CD4-positive, alpha-beta T cell (primary cell): ENCODE measurements at regions not wholly inside any gene's neighbourhood (a gene's known extent, or its start where the extent isn't known, plus 50 kb on each side); places are given as distances from the start of the nearest gene placed in this dataset.

Experiments used
- ATAC-seq: fragments of 200-7000 bp; cut with Tn5 transposase; one replicate; pipeline ENCODE4 v1.10.0; 2022; ENCODE audit warnings: mild to moderate bottlenecking; ENCODE audit not compliant: poor library complexity
- CTCF ChIA-PET: fragments of 350-600 bp; sonication (Branson Sonifier 250); formaldehyde crosslinking; loops from one replicate; lab custom pipeline; 2021; ENCODE audit warnings: antibody characterized with exemption, inconsistent platforms; lab: Charles Lee
- POLR2A ChIA-PET: fragments of 350-600 bp; sonication (Branson Sonifier 250); formaldehyde crosslinking; loops from one replicate; lab custom pipeline; 2021; ENCODE audit warnings: antibody characterized with exemption, inconsistent platforms; lab: Charles Lee
- DNase-seq, 14 experiments: peaks; one replicate each; pipeline ENCODE4 v3.0.0-alpha.2; 2013 to 2020; ENCODE audit warnings: mixed read lengths in 2 of 14
- H3K27ac ChIP-seq, 2 donors: one replicate each; pipeline versions ENCODE4 v1.5.1 to v1.7.0; 2013; ENCODE audit warnings: low read length in 2 of 2, low read depth in 1 of 2, mild to moderate bottlenecking in 1 of 2
- H3K27me3 ChIP-seq, 2 experiments: 1 replicate in 1 of 2; 2 replicates in 1 of 2; pipeline versions ENCODE4 v1.6.1 to v1.7.0; 2013; ENCODE audit warnings: low read length in 2 of 2, control low read depth in 1 of 2, mild to moderate bottlenecking in 1 of 2, moderate library complexity in 1 of 2; ENCODE audit not compliant: insufficient read depth in 2 of 2, control insufficient read depth in 1 of 2
- H3K36me3 ChIP-seq: one replicate; pipeline ENCODE4 v1.6.1; 2013; ENCODE audit warnings: low read length, control low read depth; ENCODE audit not compliant: insufficient read depth
- H3K4me1 ChIP-seq: one replicate; pipeline ENCODE4 v1.6.1; 2013; ENCODE audit warnings: low read length, control low read depth; ENCODE audit not compliant: insufficient read depth
- H3K4me3 ChIP-seq: one replicate; pipeline ENCODE4 v1.5.1; 2013; ENCODE audit warnings: mild to moderate bottlenecking, low read length, moderate library complexity
- H3K9me3 ChIP-seq, 2 experiments: 1 replicate in 1 of 2; 2 replicates in 1 of 2; pipeline versions ENCODE4 v1.6.1 to v1.7.0; 2013; ENCODE audit warnings: low read length in 2 of 2, mild to moderate bottlenecking in 2 of 2, control low read depth in 1 of 2, moderate library complexity in 1 of 2; ENCODE audit not compliant: control insufficient read depth in 1 of 2, insufficient read depth in 1 of 2
- H3K27ac Mint-ChIP-seq: one replicate; pipeline ENCODE4 v1.8.0; 2020; ENCODE audit warnings: mixed read lengths
- H3K27me3 Mint-ChIP-seq: one replicate; pipeline ENCODE4 v1.8.0; 2021; ENCODE audit warnings: mixed read lengths
- H3K36me3 Mint-ChIP-seq: one replicate; pipeline ENCODE4 v1.8.0; 2021; ENCODE audit warnings: low read depth, mixed read lengths
- H3K4me1 Mint-ChIP-seq: one replicate; pipeline ENCODE4 v1.8.0; 2021; ENCODE audit warnings: low read depth, mixed read lengths
- H3K4me3 Mint-ChIP-seq: one replicate; pipeline ENCODE4 v1.8.0; 2020; ENCODE audit warnings: mild to moderate bottlenecking, mixed read lengths
- H3K9me3 Mint-ChIP-seq: one replicate; pipeline ENCODE4 v1.8.0; 2020; ENCODE audit warnings: mixed read lengths
- CTCF ChIP-seq: fragments of 200-600 bp; IDR thresholded peaks from one replicate; pipeline ENCODE4 v1.8.0; 2022; ENCODE audit warnings: antibody characterized with exemption, mild to moderate bottlenecking
- intact Hi-C, 2 experiments: fragments of 100-400 bp; cut with DNase I in 1 of 2; cut with micrococcal nuclease in 1 of 2; formaldehyde crosslinking; loops; one replicate each; pipeline versions ENCODE4 v1.15.1 to v1.9.0; 2023 to 2025; cut with DNase I, micrococcal nuclease

- peaks cover 79% of the 10 kb centered on the region for H3K4me1 ChIP-seq
- intact Hi-C loops: loop anchor here in 1 of 2 experiments (5.0 to 10.0 kb wide), 2 partner anchors 100 to 162 kb away; no protein-coding TSS in a partner anchor
These were observed 108.7 kb downstream of the BTG1 start for GRCh38 chr12:92036771-92037453.

GRCh38 chr12:92036061-92036620 is 109.5 kb downstream of the BTG1 start:
- POLR2A ChIA-PET: interaction anchor here (0.7 to 8.9 kb wide), 4 partner anchors 46 to 159 kb away, joined by 3 to 276 read pairs (median 94); partner anchors contain the start of gene BTG1
- Histone ChIP-seq H3K9me3 (no peaks in the 10 kb centered on the region), H3K27me3 (no peaks in the 10 kb centered on the region), H3K4me1 (peaks cover 76% of the 10 kb centered on the region), H3K36me3 (no peaks in the 10 kb centered on the region), H3K27ac (peak overlapping the region; percentile 66 to 67), H3K4me3 (no peak overlapping the region)
- peak overlapping the region; percentile 89 for H3K4me3 Mint-ChIP-seq
- ATAC-seq (no peak), DNase-seq (no peak)
- H3K9me3 Mint-ChIP-seq: no peaks in the 10 kb centered on the region
- CTCF ChIA-PET: interaction anchor here (1.2 kb wide), 1 partner anchor 148 kb away, joined by 3 read pairs; no protein-coding TSS in a partner anchor
- TF ChIP-seq CTCF: no peak
- peak overlapping the region; percentile 96 for H3K27ac Mint-ChIP-seq
- H3K27me3 Mint-ChIP-seq: no peaks in the 10 kb centered on the region
- H3K36me3 Mint-ChIP-seq: no peaks in the 10 kb centered on the region
- H3K4me1 Mint-ChIP-seq: peaks cover 95% of the 10 kb centered on the region
- intact Hi-C loops: loop anchor here in 1 of 2 experiments (5.0 to 10.0 kb wide), 2 partner anchors 101 to 161 kb away; no protein-coding TSS in a partner anchor

More at GRCh38 chr12:92036771-92037453, 108.7 kb downstream of the BTG1 start:
- H3K27ac ChIP-seq: peak overlapping the region in 1 of 2 donors; percentile 67
- ChIA-PET POLR2A (interaction anchor here (8.5 to 8.9 kb wide), 2 partner anchors 97 to 107 kb away, joined by 184 to 276 read pairs; partner anchors contain the start of gene BTG1), CTCF (no interaction called here)
- Mint-ChIP-seq H3K4me3 (peak overlapping the region; percentile 27), H3K27ac (peak overlapping the region; percentile 96), H3K36me3 (peaks cover 4% of the 10 kb centered on the region), H3K27me3 (no peaks in the 10 kb centered on the region), H3K9me3 (peaks cover 3% of the 10 kb centered on the region), H3K4me1 (peaks cover 95% of the 10 kb centered on the region)
- no peak for DNase-seq
- no peak overlapping the region for H3K4me3 ChIP-seq
- H3K9me3 ChIP-seq: no peaks in the 10 kb centered on the region
- no peak for ATAC-seq
- no peak for TF ChIP-seq CTCF
- H3K27me3 ChIP-seq: no peaks in the 10 kb centered on the region
- H3K36me3 ChIP-seq: no peaks in the 10 kb centered on the region

GRCh38 chr12:92035477-92035876 is 110.2 kb downstream of the BTG1 start:
- ATAC-seq (no peak), DNase-seq (no peak)
- TF ChIP-seq CTCF: no peak
- Histone ChIP-seq H3K9me3 (no peaks in the 10 kb centered on the region), H3K27me3 (no peaks in the 10 kb centered on the region), H3K27ac (peak overlapping the region; percentile 66 to 67), H3K4me1 (peaks cover 76% of the 10 kb centered on the region), H3K4me3 (peak overlapping the region; percentile 54), H3K36me3 (no peaks in the 10 kb centered on the region)
- Mint-ChIP-seq H3K4me1 (peaks cover 95% of the 10 kb centered on the region), H3K27me3 (no peaks in the 10 kb centered on the region), H3K9me3 (no peaks in the 10 kb centered on the region), H3K27ac (peak overlapping the region; percentile 96), H3K36me3 (no peaks in the 10 kb centered on the region), H3K4me3 (peak overlapping the region; percentile 89)
- intact Hi-C loops: loop anchor here (2.0 to 10.0 kb wide), 3 partner anchors 19 to 161 kb away; no protein-coding TSS in a partner anchor
- POLR2A ChIA-PET: interaction anchor here (0.7 to 8.9 kb wide), 4 partner anchors 46 to 159 kb away, joined by 3 to 276 read pairs (median 94); partner anchors contain the start of gene BTG1
- CTCF ChIA-PET: interaction anchor here (1.2 kb wide), 1 partner anchor 148 kb away, joined by 3 read pairs; no protein-coding TSS in a partner anchor
